Coronary artery (tissue), 2 donors: ENCODE measurements at regions not wholly inside any gene's neighbourhood (a gene's known extent, or its start where the extent isn't known, plus 50 kb on each side); places are given as distances from the start of the nearest gene placed in this dataset.
"Not testable (repeated sequence)": the region's sequence is repeated elsewhere in the genome, so short reads cannot be mapped to it uniquely, and the experiment has no call there.

Experiments
- DNase-seq: peaks from one replicate; pipeline ENCODE4 v3.0.0-alpha.2; 2017; ENCODE audit warnings: low spot score
- H3K27ac ChIP-seq, 2 donors: fragments of 200-600 bp; sonication (generic); one replicate each; pipeline ENCODE4 v1.5.1; 2016 to 2019
- H3K4me3 ChIP-seq: fragments of 200-600 bp; sonication (generic); 2 replicates; pipeline ENCODE4 v1.5.1; 2016; ENCODE audit warnings: mild to moderate bottlenecking, moderate library complexity
- TF ChIP-seq, protein P1 (sequence below): fragments of 200-600 bp; sonication (generic); IDR thresholded peaks from one replicate; pipeline ENCODE4 v1.5.1; 2019; ENCODE audit warnings: antibody characterized with exemption

DNA sequence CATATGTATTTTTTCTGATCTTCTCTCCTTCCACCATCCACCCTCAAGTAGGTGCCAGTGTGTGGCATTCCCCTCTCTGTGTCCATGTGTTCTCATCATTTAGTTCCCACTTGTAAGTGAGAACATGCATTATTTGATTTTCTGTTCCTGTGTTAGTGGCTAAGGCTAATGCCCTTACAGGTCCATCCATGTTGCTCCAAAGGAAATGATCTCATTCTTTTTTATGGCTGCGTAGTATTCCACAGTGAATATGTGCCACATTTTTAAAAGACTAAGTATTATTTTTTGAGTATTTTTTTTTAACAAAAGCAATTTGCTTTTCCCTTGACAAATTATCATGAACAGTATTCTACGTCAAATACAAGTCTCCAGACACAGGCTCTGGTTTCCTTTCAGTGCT is 86.4 kb upstream of the ZNF746 start:
- Histone ChIP-seq H3K4me3 (no peak overlapping the region), H3K27ac (no peak overlapping the region)
- no peak for DNase-seq
- TF ChIP-seq, protein P1, sequence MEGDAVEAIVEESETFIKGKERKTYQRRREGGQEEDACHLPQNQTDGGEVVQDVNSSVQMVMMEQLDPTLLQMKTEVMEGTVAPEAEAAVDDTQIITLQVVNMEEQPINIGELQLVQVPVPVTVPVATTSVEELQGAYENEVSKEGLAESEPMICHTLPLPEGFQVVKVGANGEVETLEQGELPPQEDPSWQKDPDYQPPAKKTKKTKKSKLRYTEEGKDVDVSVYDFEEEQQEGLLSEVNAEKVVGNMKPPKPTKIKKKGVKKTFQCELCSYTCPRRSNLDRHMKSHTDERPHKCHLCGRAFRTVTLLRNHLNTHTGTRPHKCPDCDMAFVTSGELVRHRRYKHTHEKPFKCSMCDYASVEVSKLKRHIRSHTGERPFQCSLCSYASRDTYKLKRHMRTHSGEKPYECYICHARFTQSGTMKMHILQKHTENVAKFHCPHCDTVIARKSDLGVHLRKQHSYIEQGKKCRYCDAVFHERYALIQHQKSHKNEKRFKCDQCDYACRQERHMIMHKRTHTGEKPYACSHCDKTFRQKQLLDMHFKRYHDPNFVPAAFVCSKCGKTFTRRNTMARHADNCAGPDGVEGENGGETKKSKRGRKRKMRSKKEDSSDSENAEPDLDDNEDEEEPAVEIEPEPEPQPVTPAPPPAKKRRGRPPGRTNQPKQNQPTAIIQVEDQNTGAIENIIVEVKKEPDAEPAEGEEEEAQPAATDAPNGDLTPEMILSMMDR = no peak

DNA sequence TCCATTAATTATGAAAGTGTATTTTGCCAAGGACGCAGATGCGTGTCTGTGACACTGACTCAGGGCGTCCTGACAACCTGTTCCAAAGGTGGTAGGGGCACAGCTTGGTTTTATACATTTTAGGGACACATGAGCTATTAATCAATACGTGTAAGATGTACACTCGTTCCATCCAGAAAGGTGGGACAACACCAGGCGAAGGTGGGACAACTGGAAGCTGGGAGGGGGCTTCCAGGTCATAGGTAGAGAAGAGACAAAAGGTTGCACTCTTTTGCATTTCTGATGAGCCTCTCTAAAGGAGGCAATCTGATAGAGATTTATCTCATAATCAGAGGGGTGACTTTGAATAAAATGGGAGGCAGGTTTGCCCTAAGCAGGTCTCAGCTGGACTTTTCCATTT is 82.7 kb upstream of the ZNF746 start:
- TF ChIP-seq, protein P1 = no peak
- H3K4me3 ChIP-seq = no peak overlapping the region
- H3K27ac ChIP-seq = no peak overlapping the region
- no peak for DNase-seq

DNA sequence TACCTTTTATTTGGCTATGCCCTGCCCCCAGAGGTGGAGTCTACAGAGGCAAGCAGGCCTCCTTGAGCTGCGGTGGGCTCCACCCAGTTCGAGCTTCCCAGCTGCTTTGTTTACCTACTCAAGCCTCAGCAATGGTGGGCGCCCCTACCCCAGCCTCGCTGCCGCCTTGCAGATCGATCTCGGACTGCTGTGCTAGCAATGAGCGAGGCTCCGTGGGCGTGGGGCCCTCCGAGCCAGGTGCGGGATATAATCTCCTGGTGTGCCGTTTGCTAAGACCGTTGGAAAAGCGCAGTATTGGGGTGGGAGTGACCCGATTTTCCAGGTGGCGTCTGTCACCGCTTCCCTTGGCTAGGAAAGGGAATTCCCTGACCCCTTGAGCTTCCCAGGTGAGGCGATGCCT is 81.8 kb upstream of the ZNF746 start:
- H3K4me3 ChIP-seq, DNase-seq, H3K27ac ChIP-seq: not testable (repeated sequence)

DNA sequence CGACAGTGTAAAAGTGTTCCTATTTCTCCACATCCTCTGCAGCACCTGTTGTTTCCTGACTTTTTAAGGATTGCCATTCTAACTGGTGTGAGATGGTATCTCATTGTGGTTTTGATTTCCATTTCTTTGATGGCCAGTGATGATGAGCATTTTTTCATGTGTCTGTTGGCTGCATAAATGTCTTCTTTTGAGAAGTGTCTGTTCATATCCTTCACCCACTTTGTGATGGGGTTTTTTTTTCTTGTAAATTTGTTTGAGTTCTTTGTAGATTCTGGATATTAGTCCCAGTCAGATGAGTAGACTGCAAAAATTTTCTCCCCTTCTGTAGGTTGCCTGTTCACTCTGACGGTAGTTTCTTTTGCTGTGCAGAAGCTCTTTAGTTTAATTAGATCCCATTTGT is 76.8 kb upstream of the ZNF746 start:
- DNase-seq, H3K4me3 ChIP-seq, H3K27ac ChIP-seq: not testable (repeated sequence)

DNA sequence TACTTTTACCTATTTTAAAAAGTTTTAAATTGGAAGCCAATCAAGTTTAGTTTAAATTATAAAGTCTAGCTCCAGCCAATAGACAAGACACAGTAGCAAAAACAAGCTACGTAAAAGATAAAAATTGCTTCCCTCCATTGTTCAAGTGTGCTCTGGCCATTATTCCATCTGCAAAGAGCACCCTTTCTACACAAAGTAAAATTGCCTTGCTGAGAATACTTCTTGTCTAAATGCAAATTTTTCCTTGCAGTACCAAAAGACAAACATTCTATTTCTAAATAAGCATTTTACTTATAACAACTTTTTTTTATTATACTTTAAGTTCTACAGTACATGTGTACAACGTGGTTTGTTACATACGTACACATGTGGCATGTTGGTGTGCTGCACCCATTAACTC is 75.9 kb upstream of the ZNF746 start:
- no peak for DNase-seq
- TF ChIP-seq, protein P1 = no peak
- no peak overlapping the region for H3K27ac ChIP-seq
- H3K4me3 ChIP-seq = no peak overlapping the region

DNA sequence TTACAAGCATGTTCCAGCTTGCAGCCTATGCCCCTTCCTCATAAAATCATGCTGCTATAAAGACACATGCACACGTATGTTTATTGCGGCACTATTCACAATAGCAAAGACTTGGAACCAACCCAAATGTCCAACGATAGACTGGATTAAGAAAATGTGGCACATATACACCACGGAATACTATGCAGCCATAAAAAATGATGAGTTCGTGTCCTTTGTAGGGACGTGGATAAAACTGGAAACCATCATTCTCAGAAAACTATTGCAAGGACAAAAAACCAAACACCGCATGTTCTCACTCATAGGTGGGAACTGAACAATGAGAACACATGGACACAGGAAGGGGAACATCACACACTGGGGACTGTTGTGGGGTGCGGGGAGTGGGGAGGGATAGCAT is 75.3 kb upstream of the ZNF746 start:
- not testable (repeated sequence) for DNase-seq, H3K27ac ChIP-seq, H3K4me3 ChIP-seq

DNA sequence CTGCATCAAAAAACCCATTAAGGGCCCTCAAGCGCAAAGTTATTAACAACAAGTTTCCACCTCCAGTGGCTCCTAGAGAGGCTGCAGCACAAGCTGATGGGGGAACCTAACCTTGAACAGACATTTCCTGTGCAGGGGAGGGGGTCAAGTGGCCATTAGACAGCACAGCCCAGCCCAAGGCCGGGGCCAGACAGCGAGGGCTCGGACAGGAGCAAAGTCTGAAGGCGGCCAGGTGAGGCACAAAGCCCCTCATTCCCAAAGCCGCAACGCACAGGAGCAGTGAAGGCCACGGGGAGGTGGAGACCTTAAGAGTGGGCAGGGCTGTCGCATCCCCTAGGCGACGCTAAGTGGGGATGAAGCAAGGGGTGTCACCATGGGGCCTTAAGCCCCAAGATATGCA is 73.2 kb upstream of the ZNF746 start:
- TF ChIP-seq, protein P1 = no peak
- no peak overlapping the region for H3K27ac ChIP-seq
- no peak for DNase-seq
- no peak overlapping the region for H3K4me3 ChIP-seq

DNA sequence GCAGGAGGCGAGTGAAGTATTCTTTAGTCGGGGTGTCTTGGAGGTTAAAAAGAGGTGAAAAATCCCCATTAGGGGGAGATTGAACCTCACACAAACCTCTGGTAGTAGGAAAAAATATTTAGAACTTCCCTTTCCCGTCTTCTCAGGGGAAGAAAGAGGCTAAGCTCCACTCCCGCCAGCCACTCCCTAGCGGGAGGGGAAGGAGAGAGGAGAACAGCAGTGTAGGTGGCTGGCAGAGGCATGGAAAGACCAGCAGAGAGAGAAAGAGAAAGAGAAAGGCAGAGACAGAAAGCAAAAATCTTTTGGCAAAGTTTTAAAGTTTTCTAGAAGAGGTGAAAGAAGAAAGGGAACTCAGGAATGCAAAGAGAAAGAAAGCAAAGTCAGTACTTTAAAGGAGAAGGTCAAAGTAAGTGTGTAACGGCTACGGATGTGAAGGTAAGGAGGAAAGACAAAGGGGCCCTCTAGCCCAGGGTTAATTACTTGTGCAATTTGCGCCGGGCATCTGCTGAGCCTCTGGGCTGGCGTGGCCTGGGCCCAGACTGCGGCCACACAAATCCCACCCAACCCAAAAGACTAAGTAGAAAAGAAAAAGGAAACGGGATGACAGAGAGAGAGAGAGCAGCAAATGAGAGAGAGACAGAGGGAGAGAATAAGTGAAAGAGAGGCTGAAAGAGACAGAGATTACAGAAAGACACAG is 72.3 kb upstream of the ZNF746 start:
- TF ChIP-seq, protein P1 = no peak
- Histone ChIP-seq H3K27ac (no peak overlapping the region), H3K4me3 (no peak overlapping the region)
- DNase-seq = no peak
